HUDEP-2 (cell line): ENCODE measurements at regions not wholly inside any gene's neighbourhood (a gene's known extent, or its start where the extent isn't known, plus 50 kb on each side); places are given as distances from the start of the nearest gene placed in this dataset.

Source experiments
- DNase-seq, 76 experiments: peaks; one replicate each; lab custom pipeline; 2025; ENCODE audit not compliant: unreplicated experiment in 76 of 76; lab: John Stamatoyannopoulos, UW

GRCh38 chr14:58923751-58924405 lies 264.6 kb upstream of the DAAM1 start:
- no peak for DNase-seq

- no peak for DNase-seq
Measured at GRCh38 chr14:58941629-58942028, 246.8 kb upstream of the DAAM1 start.

GRCh38 chr14:58942516-58942915 lies 246.0 kb upstream of the DAAM1 start:
- DNase-seq: no peak

GRCh38 chr14:58944343-58944967 lies 244.0 kb upstream of the DAAM1 start:
- no peak for DNase-seq

- no peak for DNase-seq
Measured at GRCh38 chr14:58944968-58945356, 243.5 kb upstream of the DAAM1 start.

GRCh38 chr14:58946431-58946830 lies 242.0 kb upstream of the DAAM1 start:
- no peak for DNase-seq

- no peak for DNase-seq
Measured at GRCh38 chr14:58947156-58947555, 241.3 kb upstream of the DAAM1 start.

GRCh38 chr14:58947814-58948445 lies 240.5 kb upstream of the DAAM1 start:
- DNase-seq: no peak

GRCh38 chr14:58950555-58950954 lies 237.9 kb upstream of the DAAM1 start:
- DNase-seq: no peak

- no peak for DNase-seq
Measured at GRCh38 chr14:58951143-58951542, 237.3 kb upstream of the DAAM1 start.

GRCh38 chr14:58954052-58954451 lies 234.4 kb upstream of the DAAM1 start:
- DNase-seq: no peak

- no peak for DNase-seq
Measured at GRCh38 chr14:58954901-58955861, 233.3 kb upstream of the DAAM1 start.

GRCh38 chr14:58961045-58961731 lies 227.3 kb upstream of the DAAM1 start:
- no peak for DNase-seq

GRCh38 chr14:58963873-58964597 lies 224.4 kb upstream of the DAAM1 start:
- no peak for DNase-seq

GRCh38 chr14:58964598-58964928 lies 223.9 kb upstream of the DAAM1 start:
- no peak for DNase-seq

GRCh38 chr14:58965601-58966000 lies 222.9 kb upstream of the DAAM1 start:
- no peak for DNase-seq

- DNase-seq: no peak
Measured at GRCh38 chr14:58966997-58967396, 221.5 kb upstream of the DAAM1 start.

- DNase-seq: no peak
Measured at GRCh38 chr14:58969951-58970751, 218.3 kb upstream of the DAAM1 start.
